Right lung (tissue), 2 donors: ENCODE measurements at regions not wholly inside any gene's neighbourhood (a gene's known extent, or its start where the extent isn't known, plus 50 kb on each side); places are given as distances from the start of the nearest gene placed in this dataset.

Experiments
- DNase-seq, 2 donors: peaks; one replicate each; pipeline ENCODE4 v3.0.0-alpha.2; 2013

- no peak for DNase-seq
Observed at GRCh38 chr3:152516216-152516615, 247.5 kb downstream of the MBNL1 start.

DNA sequence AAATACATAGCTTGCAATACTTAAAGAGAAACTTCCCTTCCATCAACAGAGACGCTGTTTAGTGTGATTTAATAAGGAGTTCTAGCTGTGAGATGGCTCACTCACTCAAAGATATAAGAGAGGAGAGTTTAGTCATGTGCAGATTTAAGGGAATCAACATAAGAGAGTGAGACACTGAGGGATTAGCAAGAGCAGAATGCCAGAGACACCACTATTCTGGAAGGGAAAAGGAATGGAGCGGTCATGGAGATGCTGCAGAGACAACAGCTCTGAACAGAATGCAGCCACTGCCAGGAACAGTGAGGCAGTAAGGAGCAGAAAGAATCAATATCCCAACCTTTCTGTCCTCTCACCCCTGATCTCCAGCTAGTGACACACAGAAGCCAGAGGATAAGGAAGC lies 248.8 kb downstream of the MBNL1 start:
- DNase-seq, result no peak

DNA sequence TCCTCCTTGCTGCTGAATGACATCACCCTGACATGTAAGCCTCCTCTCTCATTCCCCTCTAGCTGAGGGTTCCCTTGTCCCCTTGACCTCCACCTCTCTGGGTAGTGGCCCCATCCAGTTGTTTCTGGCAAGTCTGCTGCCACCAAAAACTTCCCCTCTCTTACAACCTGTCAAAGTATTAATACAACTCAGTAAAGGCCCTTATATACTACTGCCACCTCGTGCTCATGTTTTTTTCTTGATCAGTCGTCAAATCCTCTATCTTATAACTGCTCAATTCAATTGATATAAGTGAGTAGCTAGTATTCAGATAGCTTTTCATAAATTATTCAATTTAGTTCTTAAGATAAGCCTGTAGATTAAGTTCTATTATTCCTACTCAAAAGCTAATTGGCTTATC lies 249.6 kb downstream of the MBNL1 start:
- DNase-seq, result no peak

DNA sequence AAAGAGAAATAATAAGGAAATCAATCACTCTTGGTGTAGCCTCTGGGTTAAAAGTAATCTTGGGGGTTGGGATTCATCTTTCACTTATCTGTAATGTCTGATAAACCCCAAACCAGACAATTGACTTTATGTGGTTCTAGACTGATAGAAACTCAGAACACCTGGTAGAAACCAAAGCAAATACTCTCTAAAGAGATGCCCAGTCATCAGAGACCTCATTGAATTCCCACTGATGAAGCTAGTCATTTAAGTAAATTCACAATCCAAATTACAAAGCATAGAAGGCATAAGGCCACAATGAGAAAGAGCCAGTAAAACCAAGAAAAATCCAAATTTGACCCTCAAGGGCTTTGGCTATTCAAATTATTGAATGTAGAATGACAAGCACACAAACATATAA lies 250.6 kb downstream of the MBNL1 start:
- no peak for DNase-seq

GRCh38 chr3:152522036-152522435 lies 253.3 kb downstream of the MBNL1 start:
- no peak for DNase-seq

GRCh38 chr3:152524198-152525140 lies 255.7 kb downstream of the MBNL1 start:
- DNase-seq, result peak; percentile 25 to 40

DNA sequence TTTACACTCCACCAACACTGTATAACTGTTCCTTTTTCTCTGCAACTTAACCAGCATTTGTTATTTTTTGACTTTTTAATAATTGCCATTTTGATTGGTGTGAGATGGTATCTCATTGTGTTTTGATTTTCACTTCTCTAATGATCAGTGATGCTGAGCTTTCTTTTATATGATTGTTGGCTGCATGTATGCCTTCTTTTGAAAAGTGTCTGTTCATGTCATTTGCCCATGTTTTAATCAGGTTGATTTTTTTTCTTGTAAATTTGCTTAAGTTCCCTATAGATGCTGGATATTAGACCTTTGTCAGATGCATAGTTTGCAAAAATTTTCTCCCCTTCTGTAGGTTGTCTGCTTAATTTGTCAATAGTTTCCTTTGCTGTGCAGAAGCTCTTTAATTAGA lies 263.0 kb downstream of the MBNL1 start:
- no peak for DNase-seq

GRCh38 chr3:152538518-152538917 lies 269.8 kb downstream of the MBNL1 start:
- no peak for DNase-seq

- no peak for DNase-seq
Observed at GRCh38 chr3:152539191-152539764, 270.5 kb downstream of the MBNL1 start.

- no peak for DNase-seq
Observed at GRCh38 chr3:152540120-152540519, 271.4 kb downstream of the MBNL1 start.

DNA sequence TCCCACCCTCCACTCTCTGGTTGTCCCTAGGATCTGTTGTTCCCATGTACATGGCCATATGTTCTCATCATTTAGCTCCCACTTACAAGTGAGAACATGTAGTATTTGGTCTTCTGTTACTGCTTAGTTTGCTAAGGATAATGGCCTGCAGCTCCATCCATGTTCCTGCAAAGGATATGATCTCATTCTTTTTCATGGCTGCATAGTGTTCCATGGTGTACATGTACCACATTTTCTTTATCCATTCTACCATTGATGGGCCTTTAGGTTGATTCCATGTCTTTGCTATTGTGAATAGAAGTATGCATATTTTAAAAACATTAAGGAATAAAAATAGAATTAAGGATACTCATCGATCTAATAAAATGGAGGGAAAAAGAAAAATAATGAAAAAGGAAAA lies 278.4 kb downstream of the MBNL1 start:
- no peak for DNase-seq

DNA sequence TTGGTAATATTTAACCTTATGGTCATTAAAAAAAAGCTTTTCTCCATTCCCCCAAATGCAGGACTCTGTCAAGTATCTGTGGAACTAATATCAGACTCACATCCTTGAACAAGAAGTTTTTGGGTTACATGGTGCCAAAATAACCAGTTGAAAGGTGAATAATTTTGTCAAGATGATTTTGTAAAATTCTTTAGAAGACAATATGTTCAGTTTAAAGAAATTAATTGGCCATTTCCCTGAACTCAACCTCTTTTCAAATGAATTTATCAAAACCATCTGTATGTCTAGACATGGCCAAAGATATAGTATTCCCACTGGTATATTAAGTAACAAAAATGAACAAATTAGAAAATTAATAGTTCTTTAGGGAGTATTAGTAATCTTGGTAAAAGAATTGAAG lies 280.5 kb downstream of the MBNL1 start:
- DNase-seq, result no peak

- no peak for DNase-seq
Observed at GRCh38 chr3:152550284-152550683, 281.6 kb downstream of the MBNL1 start.

- DNase-seq, result no peak
Observed at GRCh38 chr3:152554980-152555379, 280.0 kb upstream of the P2RY1 start.

- DNase-seq, result no peak
Observed at GRCh38 chr3:152555666-152556291, 279.2 kb upstream of the P2RY1 start.

DNA sequence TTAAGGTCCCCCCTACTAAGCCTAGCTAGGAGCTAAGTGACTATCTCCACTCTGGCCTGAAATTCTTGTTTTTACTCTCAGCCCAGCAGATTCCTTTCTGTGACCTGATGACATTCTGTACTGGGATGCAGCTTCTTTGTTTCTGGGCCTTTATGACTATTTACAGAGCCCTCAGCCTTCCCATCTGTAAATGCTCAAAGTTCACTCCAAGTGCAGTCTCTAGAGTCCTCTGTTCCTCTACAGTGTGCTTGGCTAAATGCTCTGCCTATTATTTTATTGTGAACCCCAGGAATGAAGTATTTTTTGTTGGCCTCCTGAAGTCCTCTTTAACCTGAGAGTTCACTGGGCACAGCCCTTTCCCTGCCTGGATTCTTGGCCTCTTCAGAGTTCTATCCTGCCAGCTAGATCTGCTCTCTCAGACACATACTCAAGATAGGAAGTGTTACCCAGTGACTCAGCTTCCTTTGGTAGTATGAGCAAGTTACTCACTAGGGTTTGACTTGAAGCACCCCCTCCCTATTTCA lies 278.1 kb upstream of the P2RY1 start:
- peak in 1 of 2 donors; percentile 9 for DNase-seq

GRCh38 chr3:152557302-152557999 lies 277.5 kb upstream of the P2RY1 start:
- no peak for DNase-seq

GRCh38 chr3:152558386-152558785 lies 276.5 kb upstream of the P2RY1 start:
- DNase-seq, result no peak

DNA sequence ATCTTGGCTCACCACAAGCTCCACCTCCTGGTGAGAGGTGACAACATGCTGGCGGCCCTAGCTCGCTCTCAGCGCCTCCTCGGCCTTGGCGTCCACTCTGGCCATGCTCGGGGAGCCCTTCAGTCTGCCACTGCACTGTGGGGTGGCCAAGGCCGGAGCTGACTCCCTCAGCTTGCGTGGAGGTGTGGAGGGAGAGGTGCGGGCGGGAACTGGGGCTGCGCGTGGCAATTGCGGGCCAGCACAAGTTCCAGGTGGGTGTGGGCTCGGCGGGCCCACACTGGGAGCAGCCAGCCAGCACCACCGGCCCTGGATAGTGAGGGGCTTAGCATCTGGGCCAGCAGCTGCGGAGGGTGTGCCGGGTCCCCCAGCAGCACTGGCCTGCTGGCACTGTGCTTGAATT lies 275.7 kb upstream of the P2RY1 start:
- no peak for DNase-seq

GRCh38 chr3:152564459-152564858 lies 270.5 kb upstream of the P2RY1 start:
- DNase-seq, result no peak

DNA sequence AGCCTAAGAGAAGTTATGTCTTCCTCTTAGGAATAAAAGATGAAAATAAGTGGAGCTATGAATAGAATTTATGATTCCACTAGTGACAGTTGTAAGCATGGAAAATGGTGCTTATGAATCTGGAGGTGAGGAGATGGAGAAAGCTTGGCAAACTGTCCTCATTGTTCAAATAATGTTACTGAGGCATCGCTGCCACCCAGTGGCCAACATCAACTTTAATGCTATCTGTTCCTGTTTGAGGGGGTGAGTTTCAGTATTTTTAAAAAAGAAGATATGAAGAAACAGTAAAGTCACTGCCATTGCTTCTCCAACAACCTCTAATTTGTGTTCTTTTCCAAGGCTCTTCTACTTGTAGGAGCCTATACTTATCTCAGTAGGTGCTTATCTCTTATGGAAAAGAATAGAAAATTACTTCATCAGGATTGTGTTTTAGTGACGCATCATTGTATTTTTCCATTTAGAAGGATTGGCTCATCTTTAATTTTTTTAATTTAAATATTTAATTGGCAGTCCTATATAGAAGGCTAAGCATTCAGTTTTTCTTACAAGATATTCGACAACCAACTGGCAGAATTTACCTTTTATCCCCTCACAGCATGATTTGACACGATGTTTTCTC lies 260.4 kb upstream of the P2RY1 start:
- DNase-seq, result peak in 1 of 2 donors; percentile 33

DNA sequence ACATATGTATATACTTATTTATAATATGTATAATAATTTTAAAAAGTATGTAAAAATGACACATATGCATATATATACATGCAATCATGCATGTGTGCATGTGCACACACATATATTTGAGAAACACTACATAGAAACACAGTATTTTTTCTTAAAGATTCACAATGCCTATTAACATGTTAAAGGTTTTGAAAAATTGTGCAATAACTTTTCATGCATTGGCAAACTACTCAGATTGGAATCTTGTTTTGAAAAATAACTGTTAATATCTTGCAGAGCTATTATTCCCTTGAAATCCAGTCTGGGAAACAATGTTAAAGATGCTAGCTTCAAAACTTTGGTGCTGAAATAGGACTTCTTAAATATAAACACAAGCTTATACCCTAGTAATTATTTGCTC lies 256.2 kb upstream of the P2RY1 start:
- DNase-seq, result no peak
